ENCODE measurements at regions not wholly inside any gene's neighbourhood (a gene's known extent, or its start where the extent isn't known, plus 50 kb on each side); places are given as distances from the start of the nearest gene placed in this dataset.
A peak's percentile ranks its signal among the peaks of the same experiment; 100 is the strongest.
"Not testable (repeated sequence)": the region's sequence is repeated elsewhere in the genome, so short reads cannot be mapped to it uniquely, and the experiment has no call there.

- peak; percentile 35 for DNase-seq
These were observed 115.3 kb upstream of the BMPER start for GRCh38 chr7:33789871-33790630.

- DNase-seq: no peak
These were observed 114.6 kb upstream of the BMPER start for GRCh38 chr7:33790746-33791145.

GRCh38 chr7:33792041-33792440 lies 113.3 kb upstream of the BMPER start:
- no peak for DNase-seq

GRCh38 chr7:33792547-33793105 lies 112.7 kb upstream of the BMPER start:
- DNase-seq: no peak

GRCh38 chr7:33793616-33794015 lies 111.7 kb upstream of the BMPER start:
- DNase-seq: no peak

GRCh38 chr7:33794419-33794818 lies 110.9 kb upstream of the BMPER start:
- no peak for DNase-seq

GRCh38 chr7:33794959-33795358 lies 110.4 kb upstream of the BMPER start:
- DNase-seq: no peak

GRCh38 chr7:33796538-33796937 lies 108.8 kb upstream of the BMPER start:
- no peak for DNase-seq

- not testable (repeated sequence) for DNase-seq
These were observed 107.8 kb upstream of the BMPER start for GRCh38 chr7:33797512-33797911.

GRCh38 chr7:33798686-33799325 lies 106.5 kb upstream of the BMPER start:
- no peak for DNase-seq

GRCh38 chr7:33799766-33800165 lies 105.6 kb upstream of the BMPER start:
- DNase-seq: no peak

GRCh38 chr7:33802600-33802999 lies 102.7 kb upstream of the BMPER start:
- no peak for DNase-seq

GRCh38 chr7:33804140-33804660 lies 101.1 kb upstream of the BMPER start:
- no peak for DNase-seq

- DNase-seq: peak; percentile 37
These were observed 99.6 kb upstream of the BMPER start for GRCh38 chr7:33805630-33806233.

GRCh38 chr7:33806298-33807154 lies 98.8 kb upstream of the BMPER start:
- peak; percentile 8 for DNase-seq

GRCh38 chr7:33807155-33807530 lies 98.2 kb upstream of the BMPER start:
- DNase-seq: no peak

- DNase-seq: peak; percentile 80
These were observed 97.4 kb upstream of the BMPER start for GRCh38 chr7:33807779-33808482.

GRCh38 chr7:33809228-33809627 lies 96.1 kb upstream of the BMPER start:
- no peak for DNase-seq

- no peak for DNase-seq
These were observed 95.0 kb upstream of the BMPER start for GRCh38 chr7:33810356-33810755.

- no peak for DNase-seq
These were observed 92.0 kb upstream of the BMPER start for GRCh38 chr7:33813331-33813730.

- peak; percentile 47 for DNase-seq
These were observed 90.9 kb upstream of the BMPER start for GRCh38 chr7:33814400-33814799.

GRCh38 chr7:33814936-33815335 lies 90.4 kb upstream of the BMPER start:
- DNase-seq: no peak

All from dermis blood vessel endothelial cell (primary cell).